Lower lobe of right lung (tissue), 2 donors: ENCODE measurements at regions not wholly inside any gene's neighbourhood (a gene's known extent, or its start where the extent isn't known, plus 50 kb on each side); places are given as distances from the start of the nearest gene placed in this dataset.

Experiments used
- ATAC-seq, 2 donors: fragments of 200-7000 bp; cut with Tn5 transposase; one replicate each; pipeline ENCODE4 v1.9.1; 2020 to 2022; ENCODE audit warnings: mild to moderate bottlenecking in 2 of 2, moderate library complexity in 2 of 2
- DNase-seq: peaks from one replicate; pipeline ENCODE4 v3.0.0-alpha.2; 2020
- H3K27ac ChIP-seq: fragments of 200-600 bp; one replicate; pipeline ENCODE4 v1.8.0; 2022
- H3K27me3 ChIP-seq: fragments of 200-600 bp; one replicate; pipeline ENCODE4 v1.8.0; 2022; ENCODE audit warnings: low read depth
- H3K36me3 ChIP-seq: fragments of 200-600 bp; one replicate; pipeline ENCODE4 v1.8.0; 2022; ENCODE audit warnings: mild to moderate bottlenecking
- H3K4me1 ChIP-seq: fragments of 200-600 bp; one replicate; pipeline ENCODE4 v1.8.0; 2022
- H3K4me3 ChIP-seq: fragments of 200-600 bp; one replicate; pipeline ENCODE4 v1.8.0; 2022; ENCODE audit warnings: mild to moderate bottlenecking
- H3K9me3 ChIP-seq: fragments of 200-600 bp; one replicate; pipeline ENCODE4 v1.8.0; 2022
- intact Hi-C: fragments of 100-400 bp; cut with DNase I; formaldehyde crosslinking; loops from one replicate; pipeline ENCODE4 v1.11.0; 2022
- TF ChIP-seq, protein P1 (sequence below): fragments of 200-600 bp; IDR thresholded peaks from one replicate; pipeline ENCODE4 v1.8.0; 2022; ENCODE audit warnings: antibody characterized with exemption, mild to moderate bottlenecking
- donor health status: DM: no; HTN: yes; CAD: no; lungs with severe emphysema.

DNA sequence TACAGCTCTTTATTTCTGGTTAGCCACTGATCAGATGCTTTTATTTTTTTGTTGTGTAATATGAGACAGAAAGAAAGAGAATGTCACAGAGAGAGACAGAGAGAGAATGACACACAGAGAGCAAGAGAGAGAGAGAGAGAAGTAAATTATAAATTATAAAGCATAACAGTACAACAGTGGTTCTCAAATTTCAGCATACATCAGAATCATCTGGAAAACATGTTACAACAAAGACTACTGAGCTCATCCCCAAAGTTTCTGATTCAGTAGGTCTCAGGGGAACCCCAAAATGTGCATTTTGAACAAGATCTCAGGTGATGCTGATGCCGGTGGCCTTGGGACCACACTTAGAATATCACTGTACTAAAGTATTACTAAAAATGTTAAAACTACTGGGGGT is 245.8 kb upstream of the DIAPH2 start:
- ATAC-seq (no peak), DNase-seq (no peak)
- intact Hi-C loops: no loop called here
- Histone ChIP-seq H3K36me3 (no peaks in the 10 kb centered on the region), H3K4me3 (no peak overlapping the region), H3K4me1 (no peaks in the 10 kb centered on the region), H3K9me3 (no peaks in the 10 kb centered on the region), H3K27me3 (no peaks in the 10 kb centered on the region), H3K27ac (no peak overlapping the region)
- TF ChIP-seq, protein P1, sequence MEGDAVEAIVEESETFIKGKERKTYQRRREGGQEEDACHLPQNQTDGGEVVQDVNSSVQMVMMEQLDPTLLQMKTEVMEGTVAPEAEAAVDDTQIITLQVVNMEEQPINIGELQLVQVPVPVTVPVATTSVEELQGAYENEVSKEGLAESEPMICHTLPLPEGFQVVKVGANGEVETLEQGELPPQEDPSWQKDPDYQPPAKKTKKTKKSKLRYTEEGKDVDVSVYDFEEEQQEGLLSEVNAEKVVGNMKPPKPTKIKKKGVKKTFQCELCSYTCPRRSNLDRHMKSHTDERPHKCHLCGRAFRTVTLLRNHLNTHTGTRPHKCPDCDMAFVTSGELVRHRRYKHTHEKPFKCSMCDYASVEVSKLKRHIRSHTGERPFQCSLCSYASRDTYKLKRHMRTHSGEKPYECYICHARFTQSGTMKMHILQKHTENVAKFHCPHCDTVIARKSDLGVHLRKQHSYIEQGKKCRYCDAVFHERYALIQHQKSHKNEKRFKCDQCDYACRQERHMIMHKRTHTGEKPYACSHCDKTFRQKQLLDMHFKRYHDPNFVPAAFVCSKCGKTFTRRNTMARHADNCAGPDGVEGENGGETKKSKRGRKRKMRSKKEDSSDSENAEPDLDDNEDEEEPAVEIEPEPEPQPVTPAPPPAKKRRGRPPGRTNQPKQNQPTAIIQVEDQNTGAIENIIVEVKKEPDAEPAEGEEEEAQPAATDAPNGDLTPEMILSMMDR: no peak

DNA sequence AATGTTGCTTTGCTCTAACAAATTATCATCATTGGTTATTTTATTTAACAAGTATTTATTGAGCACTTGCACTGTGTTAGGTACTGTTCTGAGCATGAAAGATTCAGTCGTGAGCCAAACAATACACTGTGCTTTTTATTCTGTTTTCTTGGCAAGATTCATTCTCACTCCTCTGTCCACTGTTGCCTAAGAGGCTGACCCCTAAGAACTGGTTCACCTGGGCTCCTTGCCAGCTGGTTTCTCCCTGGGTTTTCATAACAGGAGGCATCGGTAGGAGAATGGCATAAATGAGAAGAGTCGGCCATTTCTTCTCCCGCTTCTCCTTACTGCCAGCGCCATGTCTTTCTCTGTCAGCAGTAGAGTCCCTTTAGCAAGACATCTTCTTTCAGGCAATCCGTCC is 243.7 kb upstream of the DIAPH2 start:
- DNase-seq (no peak), ATAC-seq (no peak)
- intact Hi-C loops: no loop called here
- no peaks in the 10 kb centered on the region for H3K36me3 ChIP-seq
- no peaks in the 10 kb centered on the region for H3K4me1 ChIP-seq
- TF ChIP-seq, protein P1: no peak
- H3K9me3 ChIP-seq: no peaks in the 10 kb centered on the region
- H3K27ac ChIP-seq: no peak overlapping the region
- no peak overlapping the region for H3K4me3 ChIP-seq
- no peaks in the 10 kb centered on the region for H3K27me3 ChIP-seq

DNA sequence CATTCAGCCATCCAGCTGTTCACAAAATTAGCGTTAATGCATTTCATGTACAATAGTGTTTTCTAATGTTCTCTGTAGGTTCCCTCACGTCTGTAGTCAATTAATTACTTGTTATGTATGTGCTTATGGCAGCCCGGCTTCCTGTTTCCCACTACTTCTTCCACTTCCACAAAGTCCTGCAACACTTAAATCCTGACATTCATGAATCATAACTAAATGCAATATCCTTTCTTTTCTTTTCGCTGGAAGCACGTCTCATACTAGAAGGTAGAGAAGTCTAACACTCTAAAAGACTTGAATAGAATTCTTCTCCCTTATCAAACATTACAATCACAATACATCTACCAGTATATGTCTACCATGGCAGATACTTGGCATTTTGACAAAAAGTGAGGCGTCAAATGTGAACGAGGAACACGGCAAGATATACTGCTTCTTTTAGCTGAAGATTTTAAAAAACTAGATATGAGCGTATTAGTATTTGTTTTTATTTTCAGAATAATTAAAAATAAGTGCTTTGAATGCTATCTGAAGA is 239.0 kb upstream of the DIAPH2 start:
- Histone ChIP-seq H3K36me3 (no peaks in the 10 kb centered on the region), H3K27ac (no peak overlapping the region), H3K4me1 (no peaks in the 10 kb centered on the region), H3K9me3 (no peaks in the 10 kb centered on the region), H3K4me3 (no peak overlapping the region), H3K27me3 (no peaks in the 10 kb centered on the region)
- intact Hi-C loops: no loop called here
- no peak for ATAC-seq
- no peak for DNase-seq
- TF ChIP-seq, protein P1: no peak

DNA sequence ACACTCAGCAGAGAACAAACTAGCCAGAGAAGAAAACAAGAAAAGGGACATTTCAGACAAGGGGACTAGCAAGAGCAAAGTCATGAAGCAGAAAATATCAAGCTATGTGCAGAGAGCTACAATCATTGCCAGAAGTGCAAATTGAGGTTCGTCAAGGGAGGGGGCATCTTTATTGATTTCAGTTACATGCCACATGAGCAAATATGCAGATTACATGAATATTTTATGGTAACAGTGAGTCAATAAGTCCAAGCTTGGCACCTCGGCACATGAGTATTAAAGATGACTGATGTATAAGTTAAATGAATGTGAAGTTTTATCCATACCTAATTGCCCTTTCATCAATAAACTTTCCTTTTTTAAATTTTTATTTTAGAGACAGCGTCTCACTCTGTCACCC is 238.1 kb upstream of the DIAPH2 start:
- ATAC-seq (no peak), DNase-seq (no peak)
- no peaks in the 10 kb centered on the region for H3K27me3 ChIP-seq
- H3K36me3 ChIP-seq: no peaks in the 10 kb centered on the region
- H3K4me3 ChIP-seq: no peak overlapping the region
- H3K27ac ChIP-seq: no peak overlapping the region
- no peaks in the 10 kb centered on the region for H3K9me3 ChIP-seq
- no peaks in the 10 kb centered on the region for H3K4me1 ChIP-seq
- intact Hi-C loops: no loop called here
- TF ChIP-seq, protein P1: no peak

DNA sequence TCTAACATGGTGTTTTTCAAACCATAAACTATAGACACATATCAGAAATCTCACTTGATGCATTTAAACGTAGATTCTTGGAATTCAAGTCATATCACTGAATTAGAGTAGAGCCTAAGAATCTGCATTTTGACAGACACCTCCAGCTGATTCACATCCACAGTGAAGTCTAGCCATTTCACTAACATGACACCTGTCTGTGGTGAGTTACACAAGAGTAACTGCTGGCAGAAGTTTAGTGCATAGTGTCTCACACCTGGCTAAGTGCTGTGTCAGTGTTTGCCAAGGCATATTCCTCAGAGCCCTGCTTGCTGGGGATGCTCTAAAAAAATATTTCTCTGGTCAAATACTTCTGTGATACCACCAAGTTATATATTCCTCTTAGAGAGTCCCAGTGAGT is 237.5 kb upstream of the DIAPH2 start:
- intact Hi-C loops: no loop called here
- no peaks in the 10 kb centered on the region for H3K4me1 ChIP-seq
- no peaks in the 10 kb centered on the region for H3K27me3 ChIP-seq
- ATAC-seq (no peak), DNase-seq (no peak)
- no peaks in the 10 kb centered on the region for H3K36me3 ChIP-seq
- no peaks in the 10 kb centered on the region for H3K9me3 ChIP-seq
- H3K27ac ChIP-seq: no peak overlapping the region
- H3K4me3 ChIP-seq: no peak overlapping the region
- TF ChIP-seq, protein P1: no peak

DNA sequence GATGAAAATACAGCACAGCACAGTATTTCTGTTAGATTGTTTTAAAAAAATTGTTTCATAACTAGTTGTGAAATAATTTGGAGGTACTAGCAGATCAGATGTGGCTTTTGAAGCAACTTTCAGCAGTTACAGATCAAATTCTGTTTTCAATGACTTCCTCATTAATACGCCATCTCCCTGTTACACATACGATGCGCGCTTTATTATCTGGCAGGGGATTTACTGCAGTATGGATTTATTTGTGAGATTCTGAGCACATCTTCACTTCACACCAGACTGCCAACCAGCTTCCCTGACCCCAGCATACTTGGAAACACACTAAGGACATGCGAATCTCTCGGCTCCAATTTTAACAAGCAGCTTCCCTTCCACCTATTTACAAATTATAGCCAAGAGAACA is 235.5 kb upstream of the DIAPH2 start:
- DNase-seq (no peak), ATAC-seq (no peak)
- Histone ChIP-seq H3K4me1 (no peaks in the 10 kb centered on the region), H3K9me3 (no peaks in the 10 kb centered on the region), H3K27ac (no peak overlapping the region), H3K27me3 (no peaks in the 10 kb centered on the region), H3K36me3 (no peaks in the 10 kb centered on the region), H3K4me3 (no peak overlapping the region)
- intact Hi-C loops: no loop called here
- TF ChIP-seq, protein P1: no peak
